HepG2 (cell line): ENCODE measurements at regions not wholly inside any gene's neighbourhood (a gene's known extent, or its start where the extent isn't known, plus 50 kb on each side); places are given as distances from the start of the nearest gene placed in this dataset.
"Not testable (repeated sequence)": the region's sequence is repeated elsewhere in the genome, so short reads cannot be mapped to it uniquely, and the experiment has no call there.

Experiments used
- ATAC-seq: fragments of 200-7000 bp; cut with Tn5 transposase; 3 replicates; pipeline ENCODE4 v1.9.1; 2020; ENCODE audit warnings: mild to moderate bottlenecking, moderate library complexity
- BruUV-seq: library from RNA; stranded (reverse); fragments of 400-500 nt; replicated peaks from 2 replicates; lab custom pipeline; 2021; lab: Mats Ljungman, UMichigan
- CTCF ChIA-PET: fragments of 300-600 bp; formaldehyde crosslinking; extraction: SDS; loops from one replicate; lab custom pipeline; 2021; ENCODE audit warnings: low total read pairs, inconsistent platforms, low intra/inter-chr PET ratio; lab: Yijun Ruan, JAX
- POLR2A ChIA-PET: fragments of 350-600 bp; sonication (Branson Sonifier 250); formaldehyde crosslinking; loops from one replicate; lab custom pipeline; 2020; ENCODE audit warnings: antibody characterized with exemption, inconsistent platforms; lab: Yijun Ruan, JAX
- DNase-seq: peaks from one replicate; pipeline ENCODE4 v3.0.0-alpha.2; 2015; ENCODE audit warnings: low spot score
- FAIRE-seq: peaks from 3 replicates; lab custom pipeline; 2011; peaks lifted over from hg19 to GRCh38; lab: Jason Lieb, UNC
- H2AFZ ChIP-seq: one replicate; pipeline ENCODE4 v1.6.1; 2011; ENCODE audit warnings: low read length, inconsistent platforms
- H3K27ac ChIP-seq: fragments of 300-600 bp; 3 replicates; pipeline ENCODE4 v1.8.0; 2011; ENCODE audit warnings: mixed run types, mild to moderate bottlenecking, mixed read lengths, low read length, inconsistent platforms; ENCODE audit not compliant: insufficient read depth; ENCODE audit errors: extremely low read length
- H3K27me3 ChIP-seq, 2 experiments: fragments of 200-600 bp in 1 of 2; 2 replicates in 1 of 2; 3 replicates in 1 of 2; pipeline versions ENCODE4 v1.6.0 to v1.8.0; 2011; ENCODE audit warnings: low read length in 2 of 2, mild to moderate bottlenecking in 2 of 2, moderate library complexity in 2 of 2, inconsistent platforms in 1 of 2; ENCODE audit not compliant: insufficient read depth in 2 of 2, control insufficient read depth in 1 of 2
- H3K36me3 ChIP-seq, 2 experiments: fragments of 200-600 bp in 1 of 2; replicated peaks in 1 of 2; 2 replicates in 1 of 2; 3 replicates in 1 of 2; pipeline versions ENCODE4 v1.5.1 to v1.8.0; 2011; ENCODE audit warnings: low read length in 2 of 2, inconsistent platforms in 1 of 2; ENCODE audit not compliant: insufficient read depth in 2 of 2, control insufficient read depth in 1 of 2
- H3K4me1 ChIP-seq: 2 replicates; pipeline ENCODE4 v1.5.1; 2012; ENCODE audit warnings: low read length, inconsistent platforms; ENCODE audit not compliant: insufficient read depth
- H3K4me2 ChIP-seq: 2 replicates; pipeline ENCODE4 v1.6.0; 2011; ENCODE audit warnings: low read depth, low read length, inconsistent platforms
- H3K4me3 ChIP-seq, 3 experiments: fragments of 200-600 bp in 1 of 3; sonication (generic), shearing (Covaris generic) in 1 of 3; replicated peaks in 1 of 3; 2 replicates each; pipeline ENCODE4 v1.5.1; 2011 to 2016; ENCODE audit warnings: low read length in 3 of 3, inconsistent platforms in 2 of 3, low read depth in 2 of 3, mild to moderate bottlenecking in 2 of 3, control low read depth in 1 of 3, mixed read lengths in 1 of 3; ENCODE audit not compliant: insufficient read depth in 1 of 3
- H3K79me2 ChIP-seq: one replicate; pipeline ENCODE4 v1.6.1; 2011; ENCODE audit warnings: low read length, inconsistent platforms; ENCODE audit not compliant: insufficient read depth
- H3K9ac ChIP-seq: 2 replicates; pipeline ENCODE4 v1.6.0; 2011; ENCODE audit warnings: mild to moderate bottlenecking, low read depth, low read length, inconsistent platforms; ENCODE audit not compliant: insufficient read depth
- H3K9me3 ChIP-seq: 2 replicates; pipeline ENCODE4 v1.5.1; 2012; ENCODE audit warnings: mild to moderate bottlenecking, low read length
- H4K20me1 ChIP-seq: 2 replicates; pipeline ENCODE4 v1.6.0; 2011; ENCODE audit warnings: inconsistent platforms, mild to moderate bottlenecking, low read length, moderate library complexity; ENCODE audit not compliant: insufficient read depth
- ARNT2 ChIP-seq: sonication (generic); formaldehyde crosslinking; IDR thresholded peaks from 2 replicates; pipeline ENCODE4 v1.8.0; 2022; ENCODE audit warnings: mild to moderate bottlenecking, low read depth, missing genetic modification reagents, moderate library complexity
- ISL2 ChIP-seq: sonication (generic); formaldehyde crosslinking; IDR thresholded peaks from 2 replicates; pipeline ENCODE4 v1.5.0; 2020; ENCODE audit warnings: missing genetic modification reagents
- ZBTB42 ChIP-seq: sonication (generic); formaldehyde crosslinking; IDR thresholded peaks from 2 replicates; pipeline ENCODE4 v1.5.0; 2020; ENCODE audit warnings: mild to moderate bottlenecking, missing genetic modification reagents
- ZNF724P ChIP-seq: sonication (generic); formaldehyde crosslinking; IDR thresholded peaks from 2 replicates; pipeline ENCODE4 v1.8.0; 2022; ENCODE audit warnings: missing genetic modification reagents, borderline replicate concordance
- WGBS: methylation state at CpG from one replicate; pipeline ENCODE4 v1.1.6; 2017; ENCODE audit warnings: low lambda C conversion rate; 5-methylcytosine and 5-hydroxymethylcytosine counted together
- in situ Hi-C: cut with HindIII; loops from 2 replicates; pipeline ENCODE4 v1.10.0; 2017; ENCODE audit warnings: low pct_unique_long_range_greater_than_20kb; ENCODE audit not compliant: extremely low pct_ligation_motif_present
- intact Hi-C: fragments of 100-400 bp; cut with micrococcal nuclease; formaldehyde crosslinking; loops from one replicate; pipeline ENCODE4 v1.10.0; 2022; ENCODE audit not compliant: unreplicated experiment
- TF ChIP-seq, protein P1 (sequence below): sonication (generic); formaldehyde crosslinking; conservative IDR thresholded peaks from 2 replicates; pipeline ENCODE4 v1.4.0; 2020; ENCODE audit warnings: missing genetic modification reagents
- TF ChIP-seq, protein P2 (sequence below): sonication (generic); formaldehyde crosslinking; IDR thresholded peaks from 2 replicates; pipeline ENCODE4 v1.8.0; 2022; ENCODE audit warnings: missing genetic modification reagents, mild to moderate bottlenecking, borderline replicate concordance
- TF ChIP-seq, protein P3 (sequence below), 2 experiments: IDR thresholded peaks; 2 replicates each; pipeline ENCODE4 v1.6.1; 2011 to 2012; ENCODE audit warnings: low read length in 2 of 2, borderline replicate concordance in 1 of 2, low read depth in 1 of 2, mild to moderate bottlenecking in 1 of 2, moderate library complexity in 1 of 2

DNA sequence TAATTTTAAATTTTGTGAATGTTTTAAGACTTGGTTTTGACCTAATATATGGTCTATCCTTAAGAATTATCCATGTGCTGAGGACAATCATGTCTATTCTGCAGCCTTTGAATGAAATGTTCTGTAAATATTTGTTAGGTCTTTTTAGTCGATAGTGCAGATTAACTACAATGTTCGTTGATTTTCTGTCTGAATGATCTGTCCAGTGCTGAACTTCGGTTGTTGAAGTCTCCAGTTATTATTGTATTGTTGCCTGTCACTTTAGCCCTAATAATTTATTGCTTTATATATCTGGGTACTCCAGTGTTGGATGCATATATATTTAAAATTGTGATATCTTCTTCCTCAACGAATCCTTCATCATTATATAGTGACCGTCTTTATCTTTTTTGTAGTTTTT is 218.3 kb upstream of the ZC4H2 start:
- WGBS, result 54% methylated on average over 5 of the region's 5 CpGs
- no peaks in the 10 kb centered on the region for H3K27me3 ChIP-seq
- no peak overlapping the region for H3K4me3 ChIP-seq
- ChIA-PET POLR2A (no interaction called here), CTCF (no interaction called here)
- no peak for DNase-seq
- in situ Hi-C loops, result no loop called here
- no TSS peak for BruUV-seq
- ATAC-seq, result no peak
- no peak for FAIRE-seq
- H3K9me3 ChIP-seq, result no peaks in the 10 kb centered on the region
- no peaks in the 10 kb centered on the region for H3K36me3 ChIP-seq
- peaks cover 18% of the 10 kb centered on the region for H3K4me1 ChIP-seq
- H4K20me1 ChIP-seq, result no peaks in the 10 kb centered on the region
- H3K9ac ChIP-seq, result no peak overlapping the region
- H3K79me2 ChIP-seq, result no peaks in the 10 kb centered on the region
- TF ChIP-seq ARNT2 (CRISPR knock-in tag) (no peak), ISL2 (no peak), ZNF724P (CRISPR knock-in tag) (no peak), ZBTB42 (CRISPR knock-in tag) (no peak)
- TF ChIP-seq, protein P1, sequence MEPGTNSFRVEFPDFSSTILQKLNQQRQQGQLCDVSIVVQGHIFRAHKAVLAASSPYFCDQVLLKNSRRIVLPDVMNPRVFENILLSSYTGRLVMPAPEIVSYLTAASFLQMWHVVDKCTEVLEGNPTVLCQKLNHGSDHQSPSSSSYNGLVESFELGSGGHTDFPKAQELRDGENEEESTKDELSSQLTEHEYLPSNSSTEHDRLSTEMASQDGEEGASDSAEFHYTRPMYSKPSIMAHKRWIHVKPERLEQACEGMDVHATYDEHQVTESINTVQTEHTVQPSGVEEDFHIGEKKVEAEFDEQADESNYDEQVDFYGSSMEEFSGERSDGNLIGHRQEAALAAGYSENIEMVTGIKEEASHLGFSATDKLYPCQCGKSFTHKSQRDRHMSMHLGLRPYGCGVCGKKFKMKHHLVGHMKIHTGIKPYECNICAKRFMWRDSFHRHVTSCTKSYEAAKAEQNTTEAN (CRISPR knock-in tag), result no peak
- TF ChIP-seq, protein P2, sequence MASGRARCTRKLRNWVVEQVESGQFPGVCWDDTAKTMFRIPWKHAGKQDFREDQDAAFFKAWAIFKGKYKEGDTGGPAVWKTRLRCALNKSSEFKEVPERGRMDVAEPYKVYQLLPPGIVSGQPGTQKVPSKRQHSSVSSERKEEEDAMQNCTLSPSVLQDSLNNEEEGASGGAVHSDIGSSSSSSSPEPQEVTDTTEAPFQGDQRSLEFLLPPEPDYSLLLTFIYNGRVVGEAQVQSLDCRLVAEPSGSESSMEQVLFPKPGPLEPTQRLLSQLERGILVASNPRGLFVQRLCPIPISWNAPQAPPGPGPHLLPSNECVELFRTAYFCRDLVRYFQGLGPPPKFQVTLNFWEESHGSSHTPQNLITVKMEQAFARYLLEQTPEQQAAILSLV, result no peak
- TF ChIP-seq, protein P3, sequence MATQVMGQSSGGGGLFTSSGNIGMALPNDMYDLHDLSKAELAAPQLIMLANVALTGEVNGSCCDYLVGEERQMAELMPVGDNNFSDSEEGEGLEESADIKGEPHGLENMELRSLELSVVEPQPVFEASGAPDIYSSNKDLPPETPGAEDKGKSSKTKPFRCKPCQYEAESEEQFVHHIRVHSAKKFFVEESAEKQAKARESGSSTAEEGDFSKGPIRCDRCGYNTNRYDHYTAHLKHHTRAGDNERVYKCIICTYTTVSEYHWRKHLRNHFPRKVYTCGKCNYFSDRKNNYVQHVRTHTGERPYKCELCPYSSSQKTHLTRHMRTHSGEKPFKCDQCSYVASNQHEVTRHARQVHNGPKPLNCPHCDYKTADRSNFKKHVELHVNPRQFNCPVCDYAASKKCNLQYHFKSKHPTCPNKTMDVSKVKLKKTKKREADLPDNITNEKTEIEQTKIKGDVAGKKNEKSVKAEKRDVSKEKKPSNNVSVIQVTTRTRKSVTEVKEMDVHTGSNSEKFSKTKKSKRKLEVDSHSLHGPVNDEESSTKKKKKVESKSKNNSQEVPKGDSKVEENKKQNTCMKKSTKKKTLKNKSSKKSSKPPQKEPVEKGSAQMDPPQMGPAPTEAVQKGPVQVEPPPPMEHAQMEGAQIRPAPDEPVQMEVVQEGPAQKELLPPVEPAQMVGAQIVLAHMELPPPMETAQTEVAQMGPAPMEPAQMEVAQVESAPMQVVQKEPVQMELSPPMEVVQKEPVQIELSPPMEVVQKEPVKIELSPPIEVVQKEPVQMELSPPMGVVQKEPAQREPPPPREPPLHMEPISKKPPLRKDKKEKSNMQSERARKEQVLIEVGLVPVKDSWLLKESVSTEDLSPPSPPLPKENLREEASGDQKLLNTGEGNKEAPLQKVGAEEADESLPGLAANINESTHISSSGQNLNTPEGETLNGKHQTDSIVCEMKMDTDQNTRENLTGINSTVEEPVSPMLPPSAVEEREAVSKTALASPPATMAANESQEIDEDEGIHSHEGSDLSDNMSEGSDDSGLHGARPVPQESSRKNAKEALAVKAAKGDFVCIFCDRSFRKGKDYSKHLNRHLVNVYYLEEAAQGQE (IDR thresholded peaks at IDR 0.05; ENCODE audit: borderline replicate concordance in 1 of 2, low read depth in 1 of 2, low read length in 2 of 2), result peak in 1 of 2 experiments; percentile 87
- TF ChIP-seq, all 625 proteins: peak for 1
- Histone ChIP-seq H2AFZ (no peak overlapping the region), H3K4me2 (no peak overlapping the region), H3K27ac (no peak overlapping the region)
- intact Hi-C loops, result no loop called here

DNA sequence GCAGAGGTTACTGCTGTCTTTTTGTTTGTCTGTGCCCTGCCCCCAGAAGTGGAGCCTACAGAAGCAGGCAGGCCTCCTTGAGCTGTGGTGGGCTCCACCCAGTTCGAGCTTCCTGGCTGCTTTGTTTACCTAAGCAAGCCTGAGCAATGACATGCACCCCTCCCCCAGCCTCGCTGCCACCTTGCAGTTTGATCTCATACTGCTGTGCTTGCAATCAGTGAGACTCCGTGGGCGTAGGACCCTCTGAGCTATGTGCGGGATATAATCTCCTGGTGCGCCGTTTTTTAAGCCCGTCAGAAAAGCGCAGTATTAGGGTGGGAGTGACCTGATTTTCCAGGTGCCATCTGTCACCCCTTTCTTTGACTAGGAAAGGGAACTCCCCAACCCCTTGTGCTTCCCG is 187.1 kb upstream of the ZC4H2 start:
- 56% methylated on average over 5 of the region's 10 CpGs for WGBS
- CTCF ChIA-PET, intact Hi-C loops, H3K79me2 ChIP-seq, H3K27me3 ChIP-seq, FAIRE-seq, H3K4me2 ChIP-seq, H4K20me1 ChIP-seq, H3K4me1 ChIP-seq, H3K4me3 ChIP-seq, in situ Hi-C loops, H2AFZ ChIP-seq, POLR2A ChIA-PET, ATAC-seq, H3K36me3 ChIP-seq, H3K27ac ChIP-seq, BruUV-seq, H3K9ac ChIP-seq, H3K9me3 ChIP-seq, DNase-seq: not testable (repeated sequence)
